ENCODE measurements at regions not wholly inside any gene's neighbourhood (a gene's known extent, or its start where the extent isn't known, plus 50 kb on each side); places are given as distances from the start of the nearest gene placed in this dataset.

DNA sequence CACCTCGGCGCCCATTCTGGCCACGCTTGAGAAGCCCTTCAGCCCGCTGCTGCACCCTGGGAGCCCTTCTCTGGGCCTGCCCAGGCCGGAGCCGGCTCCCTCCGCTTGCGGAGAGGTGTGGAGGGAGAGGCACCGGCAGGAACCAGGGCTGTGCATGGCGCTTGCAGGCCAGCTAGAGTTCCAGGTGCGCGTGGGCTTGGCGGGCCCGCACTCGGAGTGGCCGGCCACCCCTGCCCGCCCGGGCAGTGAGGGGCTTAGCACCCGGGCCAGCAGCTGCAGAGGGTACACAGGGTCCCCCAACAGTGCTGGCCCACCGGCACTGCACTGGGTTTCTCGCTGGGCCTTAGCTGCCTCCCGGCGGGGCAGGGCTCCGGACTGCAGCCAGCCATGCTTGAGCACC lies 72.3 kb upstream of the SYK start (continued):
- TF ChIP-seq, protein P1, sequence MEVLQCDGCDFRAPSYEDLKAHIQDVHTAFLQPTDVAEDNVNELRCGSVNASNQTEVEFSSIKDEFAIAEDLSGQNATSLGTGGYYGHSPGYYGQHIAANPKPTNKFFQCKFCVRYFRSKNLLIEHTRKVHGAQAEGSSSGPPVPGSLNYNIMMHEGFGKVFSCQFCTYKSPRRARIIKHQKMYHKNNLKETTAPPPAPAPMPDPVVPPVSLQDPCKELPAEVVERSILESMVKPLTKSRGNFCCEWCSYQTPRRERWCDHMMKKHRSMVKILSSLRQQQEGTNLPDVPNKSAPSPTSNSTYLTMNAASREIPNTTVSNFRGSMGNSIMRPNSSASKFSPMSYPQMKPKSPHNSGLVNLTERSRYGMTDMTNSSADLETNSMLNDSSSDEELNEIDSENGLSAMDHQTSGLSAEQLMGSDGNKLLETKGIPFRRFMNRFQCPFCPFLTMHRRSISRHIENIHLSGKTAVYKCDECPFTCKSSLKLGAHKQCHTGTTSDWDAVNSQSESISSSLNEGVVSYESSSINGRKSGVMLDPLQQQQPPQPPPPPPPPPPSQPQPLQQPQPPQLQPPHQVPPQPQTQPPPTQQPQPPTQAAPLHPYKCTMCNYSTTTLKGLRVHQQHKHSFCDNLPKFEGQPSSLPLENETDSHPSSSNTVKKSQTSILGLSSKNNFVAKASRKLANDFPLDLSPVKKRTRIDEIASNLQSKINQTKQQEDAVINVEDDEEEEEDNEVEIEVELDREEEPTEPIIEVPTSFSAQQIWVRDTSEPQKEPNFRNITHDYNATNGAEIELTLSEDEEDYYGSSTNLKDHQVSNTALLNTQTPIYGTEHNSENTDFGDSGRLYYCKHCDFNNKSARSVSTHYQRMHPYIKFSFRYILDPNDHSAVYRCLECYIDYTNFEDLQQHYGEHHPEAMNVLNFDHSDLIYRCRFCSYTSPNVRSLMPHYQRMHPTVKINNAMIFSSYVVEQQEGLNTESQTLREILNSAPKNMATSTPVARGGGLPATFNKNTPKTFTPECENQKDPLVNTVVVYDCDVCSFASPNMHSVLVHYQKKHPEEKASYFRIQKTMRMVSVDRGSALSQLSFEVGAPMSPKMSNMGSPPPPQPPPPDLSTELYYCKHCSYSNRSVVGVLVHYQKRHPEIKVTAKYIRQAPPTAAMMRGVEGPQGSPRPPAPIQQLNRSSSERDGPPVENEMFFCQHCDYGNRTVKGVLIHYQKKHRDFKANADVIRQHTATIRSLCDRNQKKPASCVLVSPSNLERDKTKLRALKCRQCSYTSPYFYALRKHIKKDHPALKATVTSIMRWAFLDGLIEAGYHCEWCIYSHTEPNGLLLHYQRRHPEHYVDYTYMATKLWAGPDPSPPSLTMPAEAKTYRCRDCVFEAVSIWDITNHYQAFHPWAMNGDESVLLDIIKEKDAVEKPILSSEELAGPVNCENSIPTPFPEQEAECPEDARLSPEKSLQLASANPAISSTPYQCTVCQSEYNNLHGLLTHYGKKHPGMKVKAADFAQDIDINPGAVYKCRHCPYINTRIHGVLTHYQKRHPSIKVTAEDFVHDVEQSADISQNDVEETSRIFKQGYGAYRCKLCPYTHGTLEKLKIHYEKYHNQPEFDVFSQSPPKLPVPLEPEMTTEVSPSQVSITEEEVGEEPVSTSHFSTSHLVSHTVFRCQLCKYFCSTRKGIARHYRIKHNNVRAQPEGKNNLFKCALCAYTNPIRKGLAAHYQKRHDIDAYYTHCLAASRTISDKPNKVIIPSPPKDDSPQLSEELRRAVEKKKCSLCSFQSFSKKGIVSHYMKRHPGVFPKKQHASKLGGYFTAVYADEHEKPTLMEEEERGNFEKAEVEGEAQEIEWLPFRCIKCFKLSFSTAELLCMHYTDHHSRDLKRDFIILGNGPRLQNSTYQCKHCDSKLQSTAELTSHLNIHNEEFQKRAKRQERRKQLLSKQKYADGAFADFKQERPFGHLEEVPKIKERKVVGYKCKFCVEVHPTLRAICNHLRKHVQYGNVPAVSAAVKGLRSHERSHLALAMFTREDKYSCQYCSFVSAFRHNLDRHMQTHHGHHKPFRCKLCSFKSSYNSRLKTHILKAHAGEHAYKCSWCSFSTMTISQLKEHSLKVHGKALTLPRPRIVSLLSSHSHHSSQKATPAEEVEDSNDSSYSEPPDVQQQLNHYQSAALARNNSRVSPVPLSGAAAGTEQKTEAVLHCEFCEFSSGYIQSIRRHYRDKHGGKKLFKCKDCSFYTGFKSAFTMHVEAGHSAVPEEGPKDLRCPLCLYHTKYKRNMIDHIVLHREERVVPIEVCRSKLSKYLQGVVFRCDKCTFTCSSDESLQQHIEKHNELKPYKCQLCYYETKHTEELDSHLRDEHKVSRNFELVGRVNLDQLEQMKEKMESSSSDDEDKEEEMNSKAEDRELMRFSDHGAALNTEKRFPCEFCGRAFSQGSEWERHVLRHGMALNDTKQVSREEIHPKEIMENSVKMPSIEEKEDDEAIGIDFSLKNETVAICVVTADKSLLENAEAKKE (CRISPR knock-in tag; IDR thresholded peaks at IDR 0.05), result no peak
- no peak for TF ChIP-seq STAT1 (IDR thresholded peaks at IDR 0.05; ENCODE audit: unreplicated experiment)
- no peak for TF ChIP-seq ZNF331 (CRISPR knock-in tag; IDR thresholded peaks at IDR 0.05; ENCODE audit: low read depth)
- no peak for TF ChIP-seq EZH2 (IDR thresholded peaks at IDR 0.05; ENCODE audit: low read depth, unreplicated experiment)
- no peak for TF ChIP-seq POLR2AphosphoS5 (IDR thresholded peaks at IDR 0.05; ENCODE audit: low read depth)

DNA sequence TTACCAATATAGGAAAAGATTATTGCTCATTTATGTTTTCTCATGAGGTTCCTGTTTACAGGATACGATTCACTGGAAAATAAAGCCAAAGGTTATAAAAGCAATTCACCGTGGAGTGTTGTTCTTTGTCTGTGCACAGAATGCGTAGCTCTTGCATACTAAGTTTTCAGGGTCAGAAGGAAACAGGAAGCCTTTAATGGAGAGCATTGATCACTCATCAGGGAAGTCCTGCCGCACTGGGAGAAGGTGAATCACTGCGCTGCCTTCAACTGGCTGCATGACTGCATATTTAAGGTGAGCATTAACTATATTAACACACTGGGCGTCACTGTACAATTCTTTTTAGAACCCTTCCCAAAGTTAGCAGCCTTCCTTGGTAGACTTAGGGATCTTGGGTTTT lies 74.1 kb upstream of the SYK start:
- H3K36me3 Mint-ChIP-seq (ENCODE audit: low read depth), result peaks cover 7% of the 10 kb centered on the region; the same call in 1 of the 3 replicates

More for the DNA sequence above, 74.1 kb upstream of the SYK start:
- Mint-ChIP-seq H3K27me3 (ENCODE audit: insufficient read depth, low read depth, poor library complexity) (peaks cover 2% of the 10 kb centered on the region), H3K4me3 (no peak overlapping the region), H3K4me1 (no peaks in the 10 kb centered on the region), H3K9me3 (peaks cover 16% of the 10 kb centered on the region; the same call in 2 of the 3 replicates), H3K27ac (no peak overlapping the region)
- Histone ChIP-seq H3K4me2 (no peak overlapping the region), H4K20me1 (replicated peaks; ENCODE audit: insufficient read depth) (no peaks in the 10 kb centered on the region), H3K79me2 (replicated peaks; ENCODE audit: insufficient read depth) (no peaks in the 10 kb centered on the region), H3K4me1 (ENCODE audit: insufficient read depth) (no peaks in the 10 kb centered on the region), H3K4me3 (no peak overlapping the region), H3K9me2 (ENCODE audit: insufficient read depth) (no peaks in the 10 kb centered on the region), H3F3A (replicated peaks; ENCODE audit: low read depth) (no peaks in the 10 kb centered on the region), H3K27me3 (ENCODE audit: insufficient read depth) (no peaks in the 10 kb centered on the region), H3K36me3 (ENCODE audit: insufficient read depth) (no peaks in the 10 kb centered on the region), H2AFZ (no peak overlapping the region), H3K27ac (ENCODE audit: low read depth) (no peak overlapping the region)
- DNase-seq (ENCODE audit: low spot score) (no peak), ATAC-seq (no peak)
- no peak for TF ChIP-seq ZNF331 (CRISPR knock-in tag; IDR thresholded peaks at IDR 0.05; ENCODE audit: low read depth)
- no peak for TF ChIP-seq JUNB (IDR thresholded peaks at IDR 0.05; ENCODE audit: unreplicated experiment)
- TF ChIP-seq, protein P2, sequence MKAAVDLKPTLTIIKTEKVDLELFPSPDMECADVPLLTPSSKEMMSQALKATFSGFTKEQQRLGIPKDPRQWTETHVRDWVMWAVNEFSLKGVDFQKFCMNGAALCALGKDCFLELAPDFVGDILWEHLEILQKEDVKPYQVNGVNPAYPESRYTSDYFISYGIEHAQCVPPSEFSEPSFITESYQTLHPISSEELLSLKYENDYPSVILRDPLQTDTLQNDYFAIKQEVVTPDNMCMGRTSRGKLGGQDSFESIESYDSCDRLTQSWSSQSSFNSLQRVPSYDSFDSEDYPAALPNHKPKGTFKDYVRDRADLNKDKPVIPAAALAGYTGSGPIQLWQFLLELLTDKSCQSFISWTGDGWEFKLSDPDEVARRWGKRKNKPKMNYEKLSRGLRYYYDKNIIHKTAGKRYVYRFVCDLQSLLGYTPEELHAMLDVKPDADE (IDR thresholded peaks at IDR 0.05), result no peak
- no peak for TF ChIP-seq EZH2 (IDR thresholded peaks at IDR 0.05; ENCODE audit: low read depth, unreplicated experiment)
- TF ChIP-seq, protein P1 (CRISPR knock-in tag; IDR thresholded peaks at IDR 0.05), result no peak
